H4 (cell line): ENCODE measurements at regions not wholly inside any gene's neighbourhood (a gene's known extent, or its start where the extent isn't known, plus 50 kb on each side); places are given as distances from the start of the nearest gene placed in this dataset.
"Not testable (repeated sequence)": the region's sequence is repeated elsewhere in the genome, so short reads cannot be mapped to it uniquely, and the experiment has no call there.

Experiments
- DNase-seq: peaks from one replicate; pipeline ENCODE4 v3.0.0-alpha.2; 2015; ENCODE audit warnings: low spot score

- not testable (repeated sequence) for DNase-seq
Measured at GRCh38 chrX:84267432-84267831, 79.4 kb upstream of the RPS6KA6 start.

GRCh38 chrX:84259868-84260267 is 71.9 kb upstream of the RPS6KA6 start:
- no peak for DNase-seq

DNA sequence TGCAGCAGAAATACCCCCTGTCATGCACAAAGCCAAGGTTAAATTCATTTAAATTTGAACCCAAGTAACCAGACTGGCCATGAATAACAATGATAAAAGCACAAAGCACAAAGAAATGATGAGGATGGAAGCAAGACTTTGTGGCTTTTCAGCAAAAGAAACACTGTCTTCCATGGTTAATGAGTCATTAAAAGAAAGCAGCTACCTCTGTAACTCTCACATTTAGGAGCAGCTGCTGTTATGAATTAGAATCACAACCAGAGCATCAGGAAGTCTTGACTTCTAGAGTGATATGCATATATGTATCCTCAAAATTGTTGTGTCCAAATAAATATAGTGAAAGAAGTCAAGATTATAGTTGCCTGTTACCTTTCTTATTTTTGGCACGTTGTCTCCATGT is 70.7 kb upstream of the RPS6KA6 start:
- no peak for DNase-seq

- peak; percentile 45 for DNase-seq
Measured at GRCh38 chrX:84248226-84248625, 60.2 kb upstream of the RPS6KA6 start.

DNA sequence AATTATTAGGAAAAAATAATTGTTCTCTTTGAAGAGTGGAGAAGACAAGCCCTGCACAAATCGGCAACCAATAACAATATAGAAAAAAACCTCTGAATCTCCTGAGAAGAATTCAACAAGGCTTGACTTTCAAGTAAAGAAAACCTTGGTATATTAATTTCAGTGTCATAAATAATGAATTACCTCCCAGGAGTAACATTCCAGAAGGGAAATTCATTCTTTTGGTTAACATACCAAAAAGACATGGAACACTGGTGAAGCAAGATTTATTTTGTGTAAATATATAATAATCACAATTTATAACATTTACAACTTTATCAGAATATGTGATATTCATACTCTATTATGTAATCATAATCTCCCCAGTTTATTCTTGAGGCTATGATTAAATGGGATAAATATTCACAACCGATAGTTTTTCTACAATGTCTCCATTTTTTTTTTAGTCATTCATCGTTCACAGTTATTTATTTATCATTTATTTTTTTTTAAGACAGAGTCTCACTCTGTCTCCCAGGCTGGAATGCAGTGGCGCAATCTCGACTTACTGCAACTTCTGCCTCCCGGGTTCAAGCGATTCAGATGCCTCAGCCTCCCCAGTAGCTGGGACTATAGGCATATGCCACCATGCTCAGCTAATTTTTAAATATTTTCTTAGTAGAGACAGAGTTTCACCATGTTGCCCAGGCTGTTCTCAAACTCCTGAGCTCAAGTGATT is 53.0 kb upstream of the RPS6KA6 start:
- no peak for DNase-seq
